Mammary epithelial cell (primary cell): ENCODE measurements at regions not wholly inside any gene's neighbourhood (a gene's known extent, or its start where the extent isn't known, plus 50 kb on each side); places are given as distances from the start of the nearest gene placed in this dataset.

Source experiments
- EZH2 ChIP-seq: IDR thresholded peaks from 2 replicates; pipeline ENCODE4 v1.6.1; 2012; ENCODE audit warnings: low read length, inconsistent platforms, borderline replicate concordance
- TF ChIP-seq, protein P1 (sequence below), 2 donors: IDR thresholded peaks in 1 of 2; conservative IDR thresholded peaks in 1 of 2; 2 replicates each; pipeline ENCODE4 v1.5.1; 2011 to 2012; ENCODE audit warnings: inconsistent platforms in 2 of 2, low read length in 2 of 2, mild to moderate bottlenecking in 2 of 2, control low read depth in 1 of 2, low read depth in 1 of 2; ENCODE audit not compliant: insufficient read depth in 1 of 2; ENCODE audit errors: extremely low read depth in 1 of 2

DNA sequence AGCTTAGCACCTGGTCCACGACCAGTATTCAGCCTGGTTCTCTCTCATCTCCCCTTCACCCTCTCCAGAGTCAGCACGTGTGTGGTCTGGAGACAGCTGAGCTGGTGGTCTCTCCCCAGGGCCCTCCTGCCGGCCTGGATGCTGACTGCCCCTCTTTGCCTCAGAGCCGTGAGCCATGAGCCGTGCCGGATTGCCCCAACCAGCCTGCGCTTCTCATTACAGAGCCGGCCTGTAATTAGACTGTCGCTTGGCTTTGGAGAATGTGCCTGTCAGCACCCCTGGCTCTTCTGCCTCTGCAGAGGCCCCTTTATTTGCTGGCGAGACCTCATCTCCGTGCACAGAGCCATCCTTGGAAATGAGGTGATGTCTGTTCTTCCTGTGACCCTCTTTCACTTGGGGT lies 118.7 kb upstream of the BOD1 start:
- TF ChIP-seq, protein P1, sequence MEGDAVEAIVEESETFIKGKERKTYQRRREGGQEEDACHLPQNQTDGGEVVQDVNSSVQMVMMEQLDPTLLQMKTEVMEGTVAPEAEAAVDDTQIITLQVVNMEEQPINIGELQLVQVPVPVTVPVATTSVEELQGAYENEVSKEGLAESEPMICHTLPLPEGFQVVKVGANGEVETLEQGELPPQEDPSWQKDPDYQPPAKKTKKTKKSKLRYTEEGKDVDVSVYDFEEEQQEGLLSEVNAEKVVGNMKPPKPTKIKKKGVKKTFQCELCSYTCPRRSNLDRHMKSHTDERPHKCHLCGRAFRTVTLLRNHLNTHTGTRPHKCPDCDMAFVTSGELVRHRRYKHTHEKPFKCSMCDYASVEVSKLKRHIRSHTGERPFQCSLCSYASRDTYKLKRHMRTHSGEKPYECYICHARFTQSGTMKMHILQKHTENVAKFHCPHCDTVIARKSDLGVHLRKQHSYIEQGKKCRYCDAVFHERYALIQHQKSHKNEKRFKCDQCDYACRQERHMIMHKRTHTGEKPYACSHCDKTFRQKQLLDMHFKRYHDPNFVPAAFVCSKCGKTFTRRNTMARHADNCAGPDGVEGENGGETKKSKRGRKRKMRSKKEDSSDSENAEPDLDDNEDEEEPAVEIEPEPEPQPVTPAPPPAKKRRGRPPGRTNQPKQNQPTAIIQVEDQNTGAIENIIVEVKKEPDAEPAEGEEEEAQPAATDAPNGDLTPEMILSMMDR (conservative IDR thresholded peaks at IDR 0.05 in 1 of 2, IDR thresholded peaks at IDR 0.05 in 1 of 2; ENCODE audit: extremely low read depth in 1 of 2, insufficient read depth in 1 of 2, low read depth in 1 of 2, low read length in 2 of 2): no peak
- no peak for TF ChIP-seq EZH2
